ENCODE measurements at regions not wholly inside any gene's neighbourhood (a gene's known extent, or its start where the extent isn't known, plus 50 kb on each side); places are given as distances from the start of the nearest gene placed in this dataset.
A peak's percentile ranks its signal among the peaks of the same experiment; 100 is the strongest.

DNA sequence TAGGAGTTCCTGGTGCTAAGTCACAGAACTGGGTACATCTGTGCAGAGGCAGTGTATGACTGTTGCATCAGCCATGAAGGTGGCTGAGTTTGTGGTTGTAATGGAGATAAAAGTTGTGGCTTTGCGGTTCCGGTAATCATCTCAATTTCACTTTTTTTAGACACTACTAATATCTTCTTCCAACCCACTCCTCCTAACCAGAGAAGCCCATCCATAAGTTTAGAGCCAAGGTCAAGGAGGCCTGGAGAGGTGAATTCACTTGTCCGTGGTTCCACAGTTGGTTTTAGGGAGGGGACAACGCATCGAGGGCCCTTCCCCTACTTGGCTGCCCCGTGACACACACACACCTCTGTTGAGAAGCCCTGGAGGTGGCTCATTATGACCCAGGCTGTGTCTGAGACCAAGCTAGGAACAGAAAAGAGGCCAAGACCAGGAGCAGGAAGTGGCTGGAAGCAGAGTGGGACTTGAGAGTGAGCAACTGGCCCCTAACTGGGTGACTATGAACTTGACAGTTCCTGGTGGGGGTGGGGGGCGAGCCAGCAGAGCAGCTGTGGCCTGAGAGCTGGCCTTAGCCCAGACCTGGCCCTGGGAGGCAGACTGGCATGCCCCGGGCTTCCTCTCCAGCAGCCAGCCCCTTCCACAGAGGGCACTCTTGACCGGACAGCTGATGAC, 66.8 kb upstream of the COL13A1 start:
- intact Hi-C loops (cut with micrococcal nuclease; ENCODE audit: unreplicated experiment): no loop called here
- H3K36me3 ChIP-seq (ENCODE audit: control insufficient read depth, insufficient read depth, low read length): no peaks in the 10 kb centered on the region
- H3K4me1 ChIP-seq (ENCODE audit: control insufficient read depth, insufficient read depth, low read length): no peaks in the 10 kb centered on the region
- ATAC-seq: no peak
- H3K9me3 ChIP-seq (ENCODE audit: control insufficient read depth, insufficient read depth, low read depth, low read length): no peaks in the 10 kb centered on the region
- DNase-seq (ENCODE audit: low read depth, low spot score): no peak
- H3K27me3 ChIP-seq (ENCODE audit: control insufficient read depth, insufficient read depth, low read length): no peaks in the 10 kb centered on the region
- POLR2A ChIA-PET: no interaction called here
- in situ Hi-C loops (cut with HindIII; ENCODE audit: low pct_unique_long_range_greater_than_20kb, low sequenced_read_pairs): no loop called here
- no TSS peak for BruUV-seq (replicated peaks)
- H3K4me3 ChIP-seq (ENCODE audit: low read depth in 2 of 2, low read length in 2 of 2): no peak overlapping the region
- TF ChIP-seq SIN3A (IDR thresholded peaks at IDR 0.05; ENCODE audit: borderline replicate concordance, insufficient read depth, low read depth, low read length) (no peak), TCF7L2 (IDR thresholded peaks at IDR 0.05; ENCODE audit: low read depth, low read length) (no peak), POLR2AphosphoS5 (IDR thresholded peaks at IDR 0.05; ENCODE audit: low read depth, low read length) (no peak)
- TF ChIP-seq, protein P1, sequence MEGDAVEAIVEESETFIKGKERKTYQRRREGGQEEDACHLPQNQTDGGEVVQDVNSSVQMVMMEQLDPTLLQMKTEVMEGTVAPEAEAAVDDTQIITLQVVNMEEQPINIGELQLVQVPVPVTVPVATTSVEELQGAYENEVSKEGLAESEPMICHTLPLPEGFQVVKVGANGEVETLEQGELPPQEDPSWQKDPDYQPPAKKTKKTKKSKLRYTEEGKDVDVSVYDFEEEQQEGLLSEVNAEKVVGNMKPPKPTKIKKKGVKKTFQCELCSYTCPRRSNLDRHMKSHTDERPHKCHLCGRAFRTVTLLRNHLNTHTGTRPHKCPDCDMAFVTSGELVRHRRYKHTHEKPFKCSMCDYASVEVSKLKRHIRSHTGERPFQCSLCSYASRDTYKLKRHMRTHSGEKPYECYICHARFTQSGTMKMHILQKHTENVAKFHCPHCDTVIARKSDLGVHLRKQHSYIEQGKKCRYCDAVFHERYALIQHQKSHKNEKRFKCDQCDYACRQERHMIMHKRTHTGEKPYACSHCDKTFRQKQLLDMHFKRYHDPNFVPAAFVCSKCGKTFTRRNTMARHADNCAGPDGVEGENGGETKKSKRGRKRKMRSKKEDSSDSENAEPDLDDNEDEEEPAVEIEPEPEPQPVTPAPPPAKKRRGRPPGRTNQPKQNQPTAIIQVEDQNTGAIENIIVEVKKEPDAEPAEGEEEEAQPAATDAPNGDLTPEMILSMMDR (IDR thresholded peaks at IDR 0.05): no peak
- TF ChIP-seq, protein P2, sequence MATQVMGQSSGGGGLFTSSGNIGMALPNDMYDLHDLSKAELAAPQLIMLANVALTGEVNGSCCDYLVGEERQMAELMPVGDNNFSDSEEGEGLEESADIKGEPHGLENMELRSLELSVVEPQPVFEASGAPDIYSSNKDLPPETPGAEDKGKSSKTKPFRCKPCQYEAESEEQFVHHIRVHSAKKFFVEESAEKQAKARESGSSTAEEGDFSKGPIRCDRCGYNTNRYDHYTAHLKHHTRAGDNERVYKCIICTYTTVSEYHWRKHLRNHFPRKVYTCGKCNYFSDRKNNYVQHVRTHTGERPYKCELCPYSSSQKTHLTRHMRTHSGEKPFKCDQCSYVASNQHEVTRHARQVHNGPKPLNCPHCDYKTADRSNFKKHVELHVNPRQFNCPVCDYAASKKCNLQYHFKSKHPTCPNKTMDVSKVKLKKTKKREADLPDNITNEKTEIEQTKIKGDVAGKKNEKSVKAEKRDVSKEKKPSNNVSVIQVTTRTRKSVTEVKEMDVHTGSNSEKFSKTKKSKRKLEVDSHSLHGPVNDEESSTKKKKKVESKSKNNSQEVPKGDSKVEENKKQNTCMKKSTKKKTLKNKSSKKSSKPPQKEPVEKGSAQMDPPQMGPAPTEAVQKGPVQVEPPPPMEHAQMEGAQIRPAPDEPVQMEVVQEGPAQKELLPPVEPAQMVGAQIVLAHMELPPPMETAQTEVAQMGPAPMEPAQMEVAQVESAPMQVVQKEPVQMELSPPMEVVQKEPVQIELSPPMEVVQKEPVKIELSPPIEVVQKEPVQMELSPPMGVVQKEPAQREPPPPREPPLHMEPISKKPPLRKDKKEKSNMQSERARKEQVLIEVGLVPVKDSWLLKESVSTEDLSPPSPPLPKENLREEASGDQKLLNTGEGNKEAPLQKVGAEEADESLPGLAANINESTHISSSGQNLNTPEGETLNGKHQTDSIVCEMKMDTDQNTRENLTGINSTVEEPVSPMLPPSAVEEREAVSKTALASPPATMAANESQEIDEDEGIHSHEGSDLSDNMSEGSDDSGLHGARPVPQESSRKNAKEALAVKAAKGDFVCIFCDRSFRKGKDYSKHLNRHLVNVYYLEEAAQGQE (IDR thresholded peaks at IDR 0.05; ENCODE audit: insufficient read depth in 1 of 2, low read depth in 2 of 2, low read length in 1 of 2): no peak
- CTCF ChIA-PET: no interaction called here
- H3K27ac ChIP-seq (ENCODE audit: low read length): no peak overlapping the region

DNA sequence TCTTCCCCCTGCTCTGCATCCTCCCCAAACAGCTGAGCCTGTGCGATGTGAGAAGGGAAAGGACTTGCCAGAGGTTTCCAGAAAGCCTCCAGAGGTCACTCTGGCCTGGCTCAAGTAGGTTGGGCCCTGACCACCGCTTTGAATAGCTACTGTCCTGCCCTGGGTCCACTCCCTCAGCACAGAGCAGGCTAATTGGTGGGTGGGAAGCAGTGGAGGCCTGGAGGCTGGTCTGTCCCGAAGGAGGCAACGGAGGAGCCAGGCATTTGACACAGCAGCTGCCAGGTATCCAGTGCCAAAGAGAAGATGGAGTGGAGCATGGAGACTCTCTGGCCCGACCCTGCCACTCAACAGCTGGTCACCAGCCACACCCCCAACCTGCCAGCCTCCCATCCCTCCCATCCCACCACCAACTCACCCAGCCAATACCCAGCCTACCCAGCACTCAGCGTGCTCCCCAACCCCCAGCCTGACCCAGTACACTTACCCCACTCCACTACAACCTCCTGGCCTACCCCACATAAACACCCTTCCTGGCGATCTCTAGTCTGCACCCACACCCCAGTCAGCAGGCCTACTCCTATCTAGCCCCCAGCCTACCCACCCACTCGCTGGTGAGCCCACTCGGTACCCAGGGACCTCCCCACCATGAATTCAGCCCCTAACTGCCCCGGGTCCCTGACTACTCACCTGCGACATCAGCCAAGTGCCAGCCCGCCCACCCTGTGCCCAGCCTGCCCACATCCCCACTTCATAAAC, 64.6 kb upstream of the COL13A1 start:
- intact Hi-C loops (cut with micrococcal nuclease; ENCODE audit: unreplicated experiment) (no loop called here), in situ Hi-C loops (cut with HindIII; ENCODE audit: low pct_unique_long_range_greater_than_20kb, low sequenced_read_pairs) (no loop called here)
- Histone ChIP-seq H3K36me3 (ENCODE audit: control insufficient read depth, insufficient read depth, low read length) (no peaks in the 10 kb centered on the region), H3K27ac (ENCODE audit: low read length) (no peak overlapping the region), H3K4me3 (ENCODE audit: low read depth in 2 of 2, low read length in 2 of 2) (no peak overlapping the region), H3K9me3 (ENCODE audit: control insufficient read depth, insufficient read depth, low read depth, low read length) (no peaks in the 10 kb centered on the region), H3K4me1 (ENCODE audit: control insufficient read depth, insufficient read depth, low read length) (no peaks in the 10 kb centered on the region), H3K27me3 (ENCODE audit: control insufficient read depth, insufficient read depth, low read length) (no peaks in the 10 kb centered on the region)
- ATAC-seq: 0 out of 2 replicates have a peak, but pooled peaks have one; percentile 24
- TF ChIP-seq TCF7L2 (IDR thresholded peaks at IDR 0.05; ENCODE audit: low read depth, low read length) (no peak), POLR2AphosphoS5 (IDR thresholded peaks at IDR 0.05; ENCODE audit: low read depth, low read length) (no peak), SIN3A (IDR thresholded peaks at IDR 0.05; ENCODE audit: borderline replicate concordance, insufficient read depth, low read depth, low read length) (no peak)
- TF ChIP-seq, protein P2 (IDR thresholded peaks at IDR 0.05; ENCODE audit: insufficient read depth in 1 of 2, low read depth in 2 of 2, low read length in 1 of 2): no peak
- TF ChIP-seq, protein P1 (IDR thresholded peaks at IDR 0.05): no peak
- no peak for DNase-seq (ENCODE audit: low read depth, low spot score)
- CTCF ChIA-PET: no interaction called here
- BruUV-seq (replicated peaks): no TSS peak
- POLR2A ChIA-PET: no interaction called here

Data from Panc1 (cell line).